Stimulated activated CD8-positive, alpha-beta memory T cell treated with anti-CD3 and anti-CD28 coated beads, Interleukin-2, amount 100 ng/mL, for 1 hour (primary cell): ENCODE measurements at regions not wholly inside any gene's neighbourhood (a gene's known extent, or its start where the extent isn't known, plus 50 kb on each side); places are given as distances from the start of the nearest gene placed in this dataset.

Source experiments
- DNase-seq, 2 donors: peaks; one replicate each; pipeline ENCODE4 v3.0.0-alpha.2; 2020; ENCODE audit warnings: low read depth in 2 of 2

- no peak for DNase-seq
Measured at GRCh38 chr9:80378669-80379293, 807.0 kb downstream of the TLE4 start.

- DNase-seq = no peak
Measured at GRCh38 chr9:80376180-80376579, 804.4 kb downstream of the TLE4 start.

- DNase-seq = no peak
Measured at GRCh38 chr9:80375477-80375876, 803.7 kb downstream of the TLE4 start.

GRCh38 chr9:80369641-80370040, 797.9 kb downstream of the TLE4 start:
- DNase-seq = no peak

- no peak for DNase-seq
Measured at GRCh38 chr9:80366626-80367025, 794.9 kb downstream of the TLE4 start.

GRCh38 chr9:80359941-80360881, 788.4 kb downstream of the TLE4 start:
- DNase-seq = no peak

GRCh38 chr9:80359291-80359690, 787.5 kb downstream of the TLE4 start:
- no peak for DNase-seq

- no peak for DNase-seq
Measured at GRCh38 chr9:80352967-80353366, 781.2 kb downstream of the TLE4 start.

GRCh38 chr9:80351612-80352011, 779.8 kb downstream of the TLE4 start:
- no peak for DNase-seq

GRCh38 chr9:80326105-80326504, 754.3 kb downstream of the TLE4 start:
- no peak for DNase-seq

GRCh38 chr9:80320916-80321315, 749.2 kb downstream of the TLE4 start:
- DNase-seq = no peak

GRCh38 chr9:80320480-80320879, 748.7 kb downstream of the TLE4 start:
- DNase-seq = no peak

GRCh38 chr9:80305136-80305535, 733.4 kb downstream of the TLE4 start:
- no peak for DNase-seq

- no peak for DNase-seq
Measured at GRCh38 chr9:80294955-80295354, 723.2 kb downstream of the TLE4 start.

GRCh38 chr9:80294318-80294717, 722.6 kb downstream of the TLE4 start:
- no peak for DNase-seq

- no peak for DNase-seq
Measured at GRCh38 chr9:80292231-80292630, 720.5 kb downstream of the TLE4 start.

GRCh38 chr9:80285326-80285725, 713.6 kb downstream of the TLE4 start:
- no peak for DNase-seq

GRCh38 chr9:80282766-80283165, 711.0 kb downstream of the TLE4 start:
- DNase-seq = no peak

- no peak for DNase-seq
Measured at GRCh38 chr9:80259079-80259478, 687.3 kb downstream of the TLE4 start.

- no peak for DNase-seq
Measured at GRCh38 chr9:80251778-80252177, 680.0 kb downstream of the TLE4 start.

GRCh38 chr9:80242022-80242421, 670.3 kb downstream of the TLE4 start:
- no peak for DNase-seq

GRCh38 chr9:80235752-80236151, 664.0 kb downstream of the TLE4 start:
- DNase-seq = no peak

- DNase-seq = no peak
Measured at GRCh38 chr9:80233906-80234305, 662.1 kb downstream of the TLE4 start.
